OCI-LY7 (cell line): ENCODE measurements at regions not wholly inside any gene's neighbourhood (a gene's known extent, or its start where the extent isn't known, plus 50 kb on each side); places are given as distances from the start of the nearest gene placed in this dataset.

Source experiments
- BruUV-seq: library from RNA; stranded (reverse); fragments of 400-500 nt; replicated peaks from 2 replicates; lab custom pipeline; 2021; lab: Mats Ljungman, UMichigan
- CTCF ChIA-PET: fragments of 300-600 bp; sonication (Branson Sonifier 250); formaldehyde crosslinking; loops from one replicate; lab custom pipeline; 2022; ENCODE audit warnings: antibody characterized with exemption; ENCODE audit not compliant: unreplicated experiment; lab: Charles Lee
- POLR2A ChIA-PET: fragments of 300-600 bp; sonication (Branson Sonifier 250); formaldehyde crosslinking; loops from one replicate; lab custom pipeline; 2022; ENCODE audit warnings: antibody characterized with exemption; lab: Charles Lee
- DNase-seq: peaks from one replicate; pipeline ENCODE4 v3.0.0-alpha.2; 2015; ENCODE audit warnings: low spot score
- H2AFZ ChIP-seq: fragments of 200-600 bp; sonication (generic), shearing (Covaris generic); 2 replicates; pipeline ENCODE4 v1.6.1; 2014; ENCODE audit warnings: mild to moderate bottlenecking, antibody characterized with exemption, low read length, moderate library complexity
- H3K27ac ChIP-seq: fragments of 200-600 bp; sonication (generic); 2 replicates; pipeline ENCODE4 v1.5.1; 2014; ENCODE audit warnings: mixed run types, low read depth, mild to moderate bottlenecking, moderate library complexity, low read length, inconsistent platforms; ENCODE audit not compliant: poor library complexity, severe bottlenecking
- H3K36me3 ChIP-seq: fragments of 200-600 bp; sonication (generic); 2 replicates; pipeline ENCODE4 v1.6.1; 2014; ENCODE audit warnings: mild to moderate bottlenecking, antibody characterized with exemption, low read length, moderate library complexity, mixed read lengths; ENCODE audit not compliant: insufficient read depth
- H3K4me1 ChIP-seq: fragments of 200-600 bp; sonication (generic); 2 replicates; pipeline ENCODE4 v1.5.1; 2014; ENCODE audit warnings: mild to moderate bottlenecking, low read length; ENCODE audit not compliant: insufficient read depth, poor library complexity, severe bottlenecking
- H3K4me2 ChIP-seq: fragments of 200-600 bp; sonication (generic); 2 replicates; pipeline ENCODE4 v1.6.1; 2014; ENCODE audit warnings: mild to moderate bottlenecking, low read length
- H3K4me3 ChIP-seq: fragments of 200-600 bp; sonication (generic); 2 replicates; pipeline ENCODE4 v1.5.1; 2014; ENCODE audit warnings: mild to moderate bottlenecking, low read depth, low read length; ENCODE audit not compliant: poor library complexity, severe bottlenecking
- H3K79me2 ChIP-seq: fragments of 200-600 bp; sonication (generic); 2 replicates; pipeline ENCODE4 v1.6.1; 2016; ENCODE audit warnings: low read depth, mild to moderate bottlenecking, low read length, moderate library complexity, mixed read lengths; ENCODE audit not compliant: insufficient read depth
- H3K9me2 ChIP-seq: fragments of 200-600 bp; sonication (generic); 2 replicates; pipeline ENCODE4 v1.6.1; 2016; ENCODE audit warnings: mild to moderate bottlenecking, low read length, mixed read lengths; ENCODE audit not compliant: insufficient read depth
- H3K9me3 ChIP-seq: fragments of 200-600 bp; sonication (generic); 2 replicates; pipeline ENCODE4 v1.6.1; 2014; ENCODE audit warnings: mild to moderate bottlenecking, mixed run types, low read length, mixed read lengths
- H4K20me1 ChIP-seq: fragments of 200-600 bp; sonication (generic); 2 replicates; pipeline ENCODE4 v1.6.1; 2014; ENCODE audit warnings: mild to moderate bottlenecking, antibody characterized with exemption, low read length, moderate library complexity, mixed read lengths; ENCODE audit not compliant: insufficient read depth
- EZH2phosphoT487 ChIP-seq: fragments of 200-600 bp; sonication (generic); IDR thresholded peaks from 2 replicates; pipeline ENCODE4 v1.6.1; 2018; ENCODE audit warnings: low read depth, borderline replicate concordance, mild to moderate bottlenecking, mixed run types, antibody characterized with exemption, low read length, moderate library complexity, mixed read lengths
- intact Hi-C: fragments of 100-400 bp; cut with micrococcal nuclease; formaldehyde crosslinking; loops from one replicate; pipeline ENCODE4 v1.10.0; 2022; ENCODE audit not compliant: unreplicated experiment
- TF ChIP-seq, protein P1 (sequence below): fragments of 200-600 bp; sonication (generic); conservative IDR thresholded peaks from 2 replicates; pipeline ENCODE4 v1.5.1; 2014; ENCODE audit warnings: mild to moderate bottlenecking, antibody characterized with exemption, low read length, moderate library complexity, mixed read lengths

DNA sequence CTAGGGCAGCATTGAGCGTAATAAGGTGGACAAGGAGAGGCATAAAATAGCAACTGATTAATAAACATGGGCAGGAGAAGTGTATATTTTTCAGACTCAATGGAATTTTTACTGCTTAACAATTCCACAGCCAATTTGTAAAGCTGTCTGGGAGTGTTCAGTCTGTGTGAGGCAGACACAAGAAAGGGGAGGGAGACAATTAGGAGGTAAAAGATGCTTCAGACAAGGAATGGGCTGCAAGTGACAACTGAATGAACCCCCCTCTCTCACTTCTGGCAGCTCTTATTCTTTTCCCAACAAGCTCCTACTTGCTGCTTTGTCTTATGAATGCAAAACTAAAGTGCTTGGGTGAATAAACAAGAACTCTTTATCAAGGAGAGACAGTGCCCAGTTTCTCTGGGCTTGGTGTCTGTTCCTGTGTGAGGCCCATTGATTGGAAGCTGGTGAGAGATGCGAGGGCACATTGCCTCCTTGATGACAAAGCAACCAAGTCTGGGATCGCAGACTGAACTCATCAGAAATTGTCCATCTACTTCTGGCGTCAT is 575.3 kb downstream of the RNF144B start:
- CTCF ChIA-PET: no interaction called here
- Histone ChIP-seq H3K9me3 (no peaks in the 10 kb centered on the region), H4K20me1 (no peaks in the 10 kb centered on the region), H3K9me2 (no peaks in the 10 kb centered on the region), H3K79me2 (no peaks in the 10 kb centered on the region), H2AFZ (no peak overlapping the region), H3K36me3 (no peaks in the 10 kb centered on the region), H3K27ac (no peak overlapping the region), H3K4me2 (no peak overlapping the region), H3K4me1 (no peaks in the 10 kb centered on the region), H3K4me3 (no peak overlapping the region)
- BruUV-seq: no TSS peak
- POLR2A ChIA-PET: no interaction called here
- TF ChIP-seq, protein P1, sequence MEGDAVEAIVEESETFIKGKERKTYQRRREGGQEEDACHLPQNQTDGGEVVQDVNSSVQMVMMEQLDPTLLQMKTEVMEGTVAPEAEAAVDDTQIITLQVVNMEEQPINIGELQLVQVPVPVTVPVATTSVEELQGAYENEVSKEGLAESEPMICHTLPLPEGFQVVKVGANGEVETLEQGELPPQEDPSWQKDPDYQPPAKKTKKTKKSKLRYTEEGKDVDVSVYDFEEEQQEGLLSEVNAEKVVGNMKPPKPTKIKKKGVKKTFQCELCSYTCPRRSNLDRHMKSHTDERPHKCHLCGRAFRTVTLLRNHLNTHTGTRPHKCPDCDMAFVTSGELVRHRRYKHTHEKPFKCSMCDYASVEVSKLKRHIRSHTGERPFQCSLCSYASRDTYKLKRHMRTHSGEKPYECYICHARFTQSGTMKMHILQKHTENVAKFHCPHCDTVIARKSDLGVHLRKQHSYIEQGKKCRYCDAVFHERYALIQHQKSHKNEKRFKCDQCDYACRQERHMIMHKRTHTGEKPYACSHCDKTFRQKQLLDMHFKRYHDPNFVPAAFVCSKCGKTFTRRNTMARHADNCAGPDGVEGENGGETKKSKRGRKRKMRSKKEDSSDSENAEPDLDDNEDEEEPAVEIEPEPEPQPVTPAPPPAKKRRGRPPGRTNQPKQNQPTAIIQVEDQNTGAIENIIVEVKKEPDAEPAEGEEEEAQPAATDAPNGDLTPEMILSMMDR: no peak
- no peak for TF ChIP-seq EZH2phosphoT487
- no peak for DNase-seq
- intact Hi-C loops: no loop called here

DNA sequence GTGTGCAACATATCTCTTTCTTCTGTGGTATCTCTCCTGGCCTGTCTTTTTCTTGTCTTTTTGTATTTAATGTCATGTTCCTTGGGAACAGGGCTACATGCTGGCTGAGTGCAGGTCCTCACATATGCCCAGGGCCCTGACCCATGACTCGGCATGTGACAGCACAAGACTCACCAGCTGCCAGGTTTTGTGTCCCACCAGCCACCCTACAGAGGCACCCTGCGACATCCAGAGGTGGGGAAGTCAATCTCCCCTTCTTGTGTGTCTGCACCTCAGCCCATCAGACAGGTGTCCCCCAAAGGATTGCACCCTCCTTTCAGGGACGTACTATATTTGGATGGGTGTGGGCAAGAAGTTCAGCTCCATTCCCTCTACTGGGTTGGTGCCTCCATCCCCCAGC is 576.3 kb downstream of the RNF144B start:
- DNase-seq: no peak
- ChIA-PET POLR2A (no interaction called here), CTCF (no interaction called here)
- Histone ChIP-seq H4K20me1 (no peaks in the 10 kb centered on the region), H3K4me1 (no peaks in the 10 kb centered on the region), H3K79me2 (no peaks in the 10 kb centered on the region), H3K4me3 (no peak overlapping the region), H3K4me2 (no peak overlapping the region), H3K27ac (no peak overlapping the region), H3K9me3 (no peaks in the 10 kb centered on the region), H2AFZ (no peak overlapping the region), H3K36me3 (no peaks in the 10 kb centered on the region), H3K9me2 (no peaks in the 10 kb centered on the region)
- intact Hi-C loops: no loop called here
- BruUV-seq: no TSS peak
- no peak for TF ChIP-seq EZH2phosphoT487
- TF ChIP-seq, protein P1: no peak

DNA sequence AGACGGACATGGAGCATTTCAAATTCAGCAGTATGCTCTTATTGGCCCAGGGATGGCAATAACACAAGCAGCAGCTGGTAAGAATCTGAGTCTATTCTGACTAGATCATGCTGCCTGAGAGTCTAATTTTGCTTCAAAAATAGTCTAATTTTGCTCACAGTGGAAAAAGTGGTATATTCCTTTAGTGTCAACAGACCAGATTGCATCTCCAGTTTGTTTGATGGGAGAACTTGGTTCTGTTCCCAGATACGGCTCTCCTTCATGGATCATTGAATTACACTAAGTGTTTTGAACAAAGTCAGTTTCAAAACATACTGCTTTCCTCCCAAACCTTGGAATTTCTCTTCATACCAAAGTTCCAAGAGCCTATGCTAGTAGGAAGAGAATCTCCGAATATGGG is 586.1 kb downstream of the RNF144B start:
- no peaks in the 10 kb centered on the region for H3K36me3 ChIP-seq
- H2AFZ ChIP-seq: no peak overlapping the region
- H3K4me1 ChIP-seq: no peaks in the 10 kb centered on the region
- H3K4me2 ChIP-seq: no peak overlapping the region
- ChIA-PET POLR2A (interaction anchor here (0.6 to 0.7 kb wide), 2 partner anchors 8 to 645 kb away, joined by 3 to 4 read pairs; no protein-coding TSS in a partner anchor), CTCF (no interaction called here)
- TF ChIP-seq, protein P1: no peak
- no peak for TF ChIP-seq EZH2phosphoT487
- no peaks in the 10 kb centered on the region for H3K79me2 ChIP-seq
- no peaks in the 10 kb centered on the region for H3K9me3 ChIP-seq
- intact Hi-C loops: no loop called here
- no peak overlapping the region for H3K27ac ChIP-seq
- no peaks in the 10 kb centered on the region for H4K20me1 ChIP-seq
- H3K9me2 ChIP-seq: no peaks in the 10 kb centered on the region
- no peak for DNase-seq
- no peak overlapping the region for H3K4me3 ChIP-seq
- no TSS peak for BruUV-seq
